ENCODE measurements at regions not wholly inside any gene's neighbourhood (a gene's known extent, or its start where the extent isn't known, plus 50 kb on each side); places are given as distances from the start of the nearest gene placed in this dataset.

- H3K4me3 ChIP-seq (ENCODE audit: low read length), result no peak overlapping the region
- TF ChIP-seq CTCF (conservative IDR thresholded peaks at IDR 0.05; ENCODE audit: low read depth, low read length), result no peak
- no peak for DNase-seq (ENCODE audit: low read depth)
Measured at GRCh38 chr4:64216741-64217140, 192.5 kb downstream of the TECRL start.

GRCh38 chr4:64205376-64205775 lies 203.9 kb downstream of the TECRL start:
- DNase-seq (ENCODE audit: low read depth), result no peak
- TF ChIP-seq CTCF (conservative IDR thresholded peaks at IDR 0.05; ENCODE audit: low read depth, low read length), result no peak
- no peak overlapping the region for H3K4me3 ChIP-seq (ENCODE audit: low read length)

GRCh38 chr4:64200001-64200555 lies 209.2 kb downstream of the TECRL start:
- DNase-seq (ENCODE audit: low read depth), result no peak
- no peak for TF ChIP-seq CTCF (conservative IDR thresholded peaks at IDR 0.05; ENCODE audit: low read depth, low read length)
- no peak overlapping the region for H3K4me3 ChIP-seq (ENCODE audit: low read length)

GRCh38 chr4:64195582-64195981 lies 213.7 kb downstream of the TECRL start:
- no peak overlapping the region for H3K4me3 ChIP-seq (ENCODE audit: low read length)
- no peak for TF ChIP-seq CTCF (conservative IDR thresholded peaks at IDR 0.05; ENCODE audit: low read depth, low read length)
- no peak for DNase-seq (ENCODE audit: low read depth)

DNA sequence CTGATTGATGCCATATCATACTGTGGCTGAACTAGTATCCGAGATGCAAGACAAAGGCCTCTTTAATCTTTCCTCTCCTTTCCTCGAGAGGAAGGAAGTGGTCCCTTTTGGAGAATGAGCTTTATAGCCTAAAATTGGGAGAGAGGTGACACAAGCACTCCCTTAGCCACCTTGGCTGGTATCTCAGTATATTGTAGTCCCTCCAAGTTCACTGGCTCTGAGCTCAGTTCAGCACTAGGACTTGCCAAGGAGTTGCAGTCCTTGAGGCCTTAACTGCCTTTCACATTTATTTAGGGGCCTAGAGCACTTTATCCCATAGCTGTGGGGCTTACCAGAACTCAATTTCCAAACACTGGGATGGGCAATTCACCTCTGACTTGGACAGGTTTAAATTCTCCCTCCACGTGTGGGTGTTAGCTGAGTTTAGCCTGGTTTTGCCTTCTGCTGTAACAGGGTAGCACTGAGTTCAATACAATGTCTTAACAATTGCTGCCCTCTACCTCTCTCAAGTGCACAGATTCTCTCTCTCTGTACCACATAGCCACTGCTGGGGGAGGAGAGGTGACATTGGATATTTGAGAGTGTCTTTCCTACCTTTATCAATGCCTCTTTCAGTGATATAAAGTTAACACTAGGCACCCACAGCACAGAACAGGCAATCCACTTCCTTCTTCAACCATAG lies 216.4 kb downstream of the TECRL start:
- no peak for TF ChIP-seq CTCF (conservative IDR thresholded peaks at IDR 0.05; ENCODE audit: low read depth, low read length)
- no peak for DNase-seq (ENCODE audit: low read depth)
- H3K4me3 ChIP-seq (ENCODE audit: low read length), result no peak overlapping the region

GRCh38 chr4:64174247-64174882 lies 234.9 kb downstream of the TECRL start:
- TF ChIP-seq CTCF (conservative IDR thresholded peaks at IDR 0.05; ENCODE audit: low read depth, low read length), result no peak
- no peak for DNase-seq (ENCODE audit: low read depth)
- no peak overlapping the region for H3K4me3 ChIP-seq (ENCODE audit: low read length)

DNA sequence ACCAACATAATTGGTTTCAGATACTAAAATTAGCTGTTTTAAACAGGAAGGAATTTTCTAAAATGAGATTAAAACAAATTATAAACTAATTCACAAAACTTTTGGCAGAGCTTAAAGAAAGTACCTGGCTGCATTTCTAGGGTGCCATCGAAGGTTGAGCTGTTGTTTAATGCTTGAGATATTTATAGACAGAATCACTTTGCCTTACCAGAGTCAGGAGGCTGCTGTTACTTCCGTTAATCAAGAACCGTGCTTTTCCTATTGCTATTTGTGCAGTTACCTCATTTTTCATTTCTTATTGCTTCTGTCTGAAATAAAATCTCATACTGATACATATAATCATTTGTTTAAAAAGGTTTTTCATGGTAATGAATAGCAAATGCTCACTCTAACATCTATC lies 242.9 kb downstream of the TECRL start:
- no peak overlapping the region for H3K4me3 ChIP-seq (ENCODE audit: low read length)
- no peak for TF ChIP-seq CTCF (conservative IDR thresholded peaks at IDR 0.05; ENCODE audit: low read depth, low read length)
- DNase-seq (ENCODE audit: low read depth), result no peak

All from retinal pigment epithelial cell (primary cell).